Astrocyte of the spinal cord (primary cell): ENCODE measurements at regions not wholly inside any gene's neighbourhood (a gene's known extent, or its start where the extent isn't known, plus 50 kb on each side); places are given as distances from the start of the nearest gene placed in this dataset.
A peak's percentile ranks its signal among the peaks of the same experiment; 100 is the strongest.
"Not testable (repeated sequence)": the region's sequence is repeated elsewhere in the genome, so short reads cannot be mapped to it uniquely, and the experiment has no call there.

ENCODE experiments used
- DNase-seq: peaks from one replicate; pipeline ENCODE4 v3.0.0; 2011; ENCODE audit warnings: low read depth, low spot score
- H3K4me3 ChIP-seq: 2 replicates; pipeline ENCODE4 v1.5.1; 2011; ENCODE audit warnings: low read depth, mild to moderate bottlenecking, low read length, moderate library complexity
- in situ Hi-C: cut with HindIII; loops from 2 replicates; pipeline ENCODE4 v1.10.0; 2017; ENCODE audit warnings: low sequenced_read_pairs
- TF ChIP-seq, protein P1 (sequence below): IDR thresholded peaks from 2 replicates; pipeline ENCODE4 v1.5.1; 2012; ENCODE audit warnings: low read depth, mild to moderate bottlenecking, low read length, inconsistent platforms

DNA sequence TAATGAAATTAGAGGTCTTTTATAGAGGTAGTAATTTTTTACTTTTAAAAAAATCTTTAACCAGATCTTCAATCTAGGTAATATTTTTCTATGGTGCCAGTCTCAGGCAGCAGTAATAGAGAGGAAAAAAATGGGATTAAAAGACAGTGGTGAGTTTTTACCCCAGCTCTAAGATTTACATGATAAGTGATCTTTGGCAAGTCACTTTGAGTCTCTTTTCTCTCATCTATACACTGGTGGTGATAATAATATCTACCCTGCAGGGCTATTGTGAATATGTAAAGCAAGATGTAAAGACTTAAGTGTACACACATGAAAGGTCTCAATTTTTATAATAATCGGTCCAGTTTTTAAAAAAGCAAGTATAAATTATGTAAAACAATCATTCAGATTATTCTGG, 786.2 kb upstream of the POU3F4 start:
- in situ Hi-C loops, result no loop called here
- TF ChIP-seq, protein P1, sequence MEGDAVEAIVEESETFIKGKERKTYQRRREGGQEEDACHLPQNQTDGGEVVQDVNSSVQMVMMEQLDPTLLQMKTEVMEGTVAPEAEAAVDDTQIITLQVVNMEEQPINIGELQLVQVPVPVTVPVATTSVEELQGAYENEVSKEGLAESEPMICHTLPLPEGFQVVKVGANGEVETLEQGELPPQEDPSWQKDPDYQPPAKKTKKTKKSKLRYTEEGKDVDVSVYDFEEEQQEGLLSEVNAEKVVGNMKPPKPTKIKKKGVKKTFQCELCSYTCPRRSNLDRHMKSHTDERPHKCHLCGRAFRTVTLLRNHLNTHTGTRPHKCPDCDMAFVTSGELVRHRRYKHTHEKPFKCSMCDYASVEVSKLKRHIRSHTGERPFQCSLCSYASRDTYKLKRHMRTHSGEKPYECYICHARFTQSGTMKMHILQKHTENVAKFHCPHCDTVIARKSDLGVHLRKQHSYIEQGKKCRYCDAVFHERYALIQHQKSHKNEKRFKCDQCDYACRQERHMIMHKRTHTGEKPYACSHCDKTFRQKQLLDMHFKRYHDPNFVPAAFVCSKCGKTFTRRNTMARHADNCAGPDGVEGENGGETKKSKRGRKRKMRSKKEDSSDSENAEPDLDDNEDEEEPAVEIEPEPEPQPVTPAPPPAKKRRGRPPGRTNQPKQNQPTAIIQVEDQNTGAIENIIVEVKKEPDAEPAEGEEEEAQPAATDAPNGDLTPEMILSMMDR, result no peak
- no peak overlapping the region for H3K4me3 ChIP-seq
- DNase-seq, result no peak

DNA sequence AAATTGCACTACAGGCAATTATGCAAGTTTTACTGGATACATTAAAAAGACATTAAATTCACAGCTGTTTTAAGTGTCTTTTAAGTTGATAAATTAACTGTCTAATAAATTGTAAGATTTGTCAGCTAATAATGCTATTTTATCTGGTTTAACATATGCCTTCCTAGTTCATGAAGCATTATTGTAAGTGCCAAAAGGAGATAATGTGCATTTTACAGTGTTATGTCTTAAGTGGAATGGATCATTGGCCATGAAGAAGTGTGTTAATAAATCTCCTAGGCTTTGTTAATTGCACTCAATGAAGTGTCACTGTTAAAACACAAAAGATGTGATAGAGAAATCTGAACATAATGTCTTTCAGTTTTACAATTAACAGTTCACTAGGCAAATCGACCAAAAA, 784.3 kb upstream of the POU3F4 start:
- in situ Hi-C loops, result no loop called here
- TF ChIP-seq, protein P1, result no peak
- H3K4me3 ChIP-seq, result no peak overlapping the region
- DNase-seq, result no peak

- H3K4me3 ChIP-seq, in situ Hi-C loops: not testable (repeated sequence)
- peak; percentile 28 for DNase-seq
Observed at GRCh38 chrX:82727436-82727835, 780.7 kb upstream of the POU3F4 start.

DNA sequence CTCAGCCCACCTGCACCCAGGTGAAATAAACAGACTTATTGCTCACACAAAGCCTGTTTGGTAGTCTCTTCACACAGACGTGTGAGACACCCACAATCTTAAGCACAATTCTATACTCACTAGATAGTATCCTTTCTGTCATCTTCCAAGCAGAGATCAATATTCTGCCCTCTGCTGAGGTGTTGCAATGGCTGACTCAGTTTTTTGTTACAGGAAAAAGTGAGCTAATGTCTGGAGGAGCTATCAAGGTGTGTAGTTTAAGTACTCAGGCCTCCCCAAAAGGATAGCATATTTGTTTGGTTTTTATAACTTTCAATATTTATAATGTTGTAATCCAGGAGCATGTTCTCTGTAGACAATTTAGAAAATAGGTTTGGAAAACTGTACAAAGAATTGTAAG, 775.2 kb upstream of the POU3F4 start:
- H3K4me3 ChIP-seq, result no peak overlapping the region
- no peak for DNase-seq
- TF ChIP-seq, protein P1, result no peak
- in situ Hi-C loops, result no loop called here

DNA sequence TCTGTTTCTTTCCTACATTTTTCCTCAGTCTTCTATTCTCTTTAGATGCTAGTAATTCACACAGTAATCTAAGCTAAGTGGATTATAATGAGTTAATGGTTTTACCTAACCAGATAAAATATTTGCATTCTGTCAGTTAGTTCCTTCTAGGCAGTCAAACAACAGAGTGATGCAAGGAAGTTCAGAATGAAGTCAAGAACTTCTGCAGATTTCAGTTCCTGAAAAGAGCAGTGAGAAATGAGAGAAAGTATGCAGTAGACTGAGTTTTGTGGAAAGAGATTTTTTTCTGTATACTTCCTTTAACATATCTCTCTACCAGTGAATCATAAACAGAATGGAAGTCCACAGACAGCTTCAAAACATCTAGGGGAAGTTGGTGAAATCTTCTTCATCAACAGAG, 774.0 kb upstream of the POU3F4 start:
- DNase-seq, result no peak
- in situ Hi-C loops, result no loop called here
- no peak overlapping the region for H3K4me3 ChIP-seq
- TF ChIP-seq, protein P1, result no peak

DNA sequence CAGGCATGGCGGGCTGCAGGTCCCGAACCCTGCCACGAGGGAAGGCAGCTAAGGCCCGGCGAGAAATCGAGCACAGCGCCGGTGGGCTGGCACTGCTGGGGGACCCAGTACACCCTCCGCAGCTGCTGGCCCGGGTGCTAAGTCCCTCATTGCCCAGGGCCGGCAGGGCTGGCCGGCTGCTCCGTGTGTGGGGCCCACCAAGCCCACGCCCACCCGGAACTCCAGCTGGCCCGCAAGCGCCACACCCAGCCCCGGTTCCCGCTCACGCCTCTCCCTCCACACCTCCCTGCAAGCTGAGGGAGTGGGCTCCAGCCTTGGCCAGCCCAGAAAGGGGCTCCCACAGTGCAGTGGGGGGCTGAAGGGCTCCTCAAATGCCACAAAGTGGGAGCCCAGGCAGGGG, 769.8 kb upstream of the POU3F4 start:
- in situ Hi-C loops, DNase-seq, H3K4me3 ChIP-seq: not testable (repeated sequence)

- no peak overlapping the region for H3K4me3 ChIP-seq
- in situ Hi-C loops, result no loop called here
- TF ChIP-seq, protein P1, result no peak
- no peak for DNase-seq
Observed at GRCh38 chrX:82742351-82742750, 765.7 kb upstream of the POU3F4 start.

DNA sequence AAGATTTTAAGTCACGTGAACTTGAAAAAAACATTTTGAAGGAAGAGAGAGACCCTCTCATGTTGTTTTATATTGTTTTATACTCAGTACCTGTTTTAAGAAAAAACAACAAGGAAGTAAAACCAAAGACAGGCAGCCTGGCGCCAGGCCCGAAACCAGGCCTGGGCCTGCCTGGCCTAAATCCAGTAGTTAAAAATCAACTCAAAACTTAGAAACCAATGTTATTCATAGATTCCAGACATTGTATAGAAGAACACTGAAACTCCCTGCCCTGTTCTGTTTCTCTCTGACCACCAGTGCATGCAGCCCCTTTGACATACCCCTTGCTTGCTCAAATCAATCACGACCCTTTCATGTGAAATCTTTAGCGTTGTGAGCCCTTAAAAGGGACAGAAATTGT, 762.4 kb upstream of the POU3F4 start:
- in situ Hi-C loops, DNase-seq, H3K4me3 ChIP-seq: not testable (repeated sequence)
